Adrenal gland (tissue), 9 donors: ENCODE measurements at regions not wholly inside any gene's neighbourhood (a gene's known extent, or its start where the extent isn't known, plus 50 kb on each side); places are given as distances from the start of the nearest gene placed in this dataset.

Experiments
- DNase-seq, 7 donors: peaks; one replicate each; pipeline ENCODE4 v3.0.0-alpha.2; 2019 to 2020
- H3K27ac ChIP-seq, 5 donors: fragments of 200-600 bp; sonication (generic) in 4 of 5; 1 replicate in 3 of 5; 2 replicates in 2 of 5; pipeline versions ENCODE4 v1.5.1 to v1.8.0; 2016 to 2020; ENCODE audit warnings: mild to moderate bottlenecking in 1 of 5
- H3K27me3 ChIP-seq: fragments of 200-600 bp; 2 replicates; pipeline ENCODE4 v1.8.0; 2021
- H3K36me3 ChIP-seq, 2 donors: fragments of 200-600 bp; replicated peaks in 1 of 2; 1 replicate in 1 of 2; 2 replicates in 1 of 2; pipeline versions ENCODE4 v1.5.1 to v1.8.0; 2018 to 2022
- H3K4me1 ChIP-seq, 2 donors: fragments of 200-600 bp; replicated peaks in 1 of 2; 1 replicate in 1 of 2; 2 replicates in 1 of 2; pipeline versions ENCODE4 v1.5.1 to v1.8.0; 2018 to 2021
- H3K4me3 ChIP-seq, 4 donors: fragments of 200-600 bp; sonication (generic) in 3 of 4; one replicate each; pipeline ENCODE4 v1.5.1; 2016 to 2018
- H3K9me3 ChIP-seq, 3 donors: fragments of 200-600 bp; sonication (generic) in 1 of 3; replicated peaks in 1 of 3; 1 replicate in 2 of 3; 2 replicates in 1 of 3; pipeline versions ENCODE4 v1.5.1 to v1.8.0; 2016 to 2021
- POLR2A ChIP-seq, 2 donors: fragments of 450-650 bp; IDR thresholded peaks; one replicate each; pipeline ENCODE4 v1.6.1; 2017; ENCODE audit warnings: antibody characterized with exemption in 2 of 2, mild to moderate bottlenecking in 2 of 2, moderate library complexity in 1 of 2
- WGBS, 4 donors: extraction: QIAGEN DNeasy Blood & Tissue Kit in 2 of 4; methylation state at CpG; one replicate each; pipeline versions ENCODE4 v1.1.5 to v1.1.7; 2013 to 2017; 5-methylcytosine and 5-hydroxymethylcytosine counted together
- intact Hi-C, 2 donors: fragments of 100-400 bp; cut with DNase I; formaldehyde crosslinking; loops; one replicate each; pipeline versions ENCODE4 v1.14.1 to v1.15.0; 2022 to 2023
- TF ChIP-seq, protein P1 (sequence below), 6 experiments: fragments of 450-650 bp in 4 of 6; fragments of 200-600 bp in 2 of 6; sonication (generic) in 1 of 6; IDR thresholded peaks; 1 replicate in 5 of 6; 2 replicates in 1 of 6; pipeline versions ENCODE4 v1.5.1 to v1.8.0; 2016 to 2021; ENCODE audit warnings: antibody characterized with exemption in 6 of 6, mild to moderate bottlenecking in 2 of 6, moderate library complexity in 1 of 6
- donor health status: healthy with polysubstance abuse.
- donor health status: Bipolar disorder and iron deficiency.
- donor health status: DM: yes; HTN: yes; CAD: no.
- donor health status: DM: no; HTN: no; CAD: no.
- donor health status: DM: no; HTN: no; CAD: no.

- TF ChIP-seq, protein P1, sequence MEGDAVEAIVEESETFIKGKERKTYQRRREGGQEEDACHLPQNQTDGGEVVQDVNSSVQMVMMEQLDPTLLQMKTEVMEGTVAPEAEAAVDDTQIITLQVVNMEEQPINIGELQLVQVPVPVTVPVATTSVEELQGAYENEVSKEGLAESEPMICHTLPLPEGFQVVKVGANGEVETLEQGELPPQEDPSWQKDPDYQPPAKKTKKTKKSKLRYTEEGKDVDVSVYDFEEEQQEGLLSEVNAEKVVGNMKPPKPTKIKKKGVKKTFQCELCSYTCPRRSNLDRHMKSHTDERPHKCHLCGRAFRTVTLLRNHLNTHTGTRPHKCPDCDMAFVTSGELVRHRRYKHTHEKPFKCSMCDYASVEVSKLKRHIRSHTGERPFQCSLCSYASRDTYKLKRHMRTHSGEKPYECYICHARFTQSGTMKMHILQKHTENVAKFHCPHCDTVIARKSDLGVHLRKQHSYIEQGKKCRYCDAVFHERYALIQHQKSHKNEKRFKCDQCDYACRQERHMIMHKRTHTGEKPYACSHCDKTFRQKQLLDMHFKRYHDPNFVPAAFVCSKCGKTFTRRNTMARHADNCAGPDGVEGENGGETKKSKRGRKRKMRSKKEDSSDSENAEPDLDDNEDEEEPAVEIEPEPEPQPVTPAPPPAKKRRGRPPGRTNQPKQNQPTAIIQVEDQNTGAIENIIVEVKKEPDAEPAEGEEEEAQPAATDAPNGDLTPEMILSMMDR (IDR thresholded peaks at IDR 0.05) = no peak
- TF ChIP-seq POLR2A (IDR thresholded peaks at IDR 0.05) = no peak
These were observed 536.3 kb downstream of the TBC1D4 start for GRCh38 chr13:74945637-74946036.

GRCh38 chr13:74931698-74932433, 550.1 kb downstream of the TBC1D4 start:
- Histone ChIP-seq H3K4me1 (no peaks in the 10 kb centered on the region), H3K4me3 (no peak overlapping the region), H3K27ac (no peak overlapping the region), H3K36me3 (no peaks in the 10 kb centered on the region), H3K9me3 (no peaks in the 10 kb centered on the region), H3K27me3 (no peaks in the 10 kb centered on the region)
- TF ChIP-seq, protein P1 (IDR thresholded peaks at IDR 0.05) = no peak
- no peak for TF ChIP-seq POLR2A (IDR thresholded peaks at IDR 0.05)
- intact Hi-C loops = no loop called here
- no peak for DNase-seq

More at GRCh38 chr13:74945637-74946036, 536.3 kb downstream of the TBC1D4 start:
- no peak for DNase-seq
- intact Hi-C loops = no loop called here
- Histone ChIP-seq H3K36me3 (no peaks in the 10 kb centered on the region), H3K27ac (no peak overlapping the region), H3K4me1 (no peaks in the 10 kb centered on the region), H3K27me3 (no peaks in the 10 kb centered on the region), H3K9me3 (peaks cover 0 to 4% (median 0%) of the 10 kb centered on the region in 3 donors), H3K4me3 (no peak overlapping the region)
- 87 to 94% (median 92%) methylated on average over 2 of the region's 2 CpGs for WGBS, 4 donors

GRCh38 chr13:74930402-74931165, 551.4 kb downstream of the TBC1D4 start:
- DNase-seq = no peak
- no peaks in the 10 kb centered on the region for H3K9me3 ChIP-seq
- intact Hi-C loops = no loop called here
- no peaks in the 10 kb centered on the region for H3K4me1 ChIP-seq
- H3K36me3 ChIP-seq = no peaks in the 10 kb centered on the region
- H3K27me3 ChIP-seq = no peaks in the 10 kb centered on the region
- 70 to 76% (median 72%) methylated on average over 3 of the region's 3 CpGs for WGBS, 4 donors
- H3K27ac ChIP-seq = no peak overlapping the region
- H3K4me3 ChIP-seq = no peak overlapping the region
- no peak for TF ChIP-seq POLR2A (IDR thresholded peaks at IDR 0.05)
- TF ChIP-seq, protein P1 (IDR thresholded peaks at IDR 0.05) = no peak

DNA sequence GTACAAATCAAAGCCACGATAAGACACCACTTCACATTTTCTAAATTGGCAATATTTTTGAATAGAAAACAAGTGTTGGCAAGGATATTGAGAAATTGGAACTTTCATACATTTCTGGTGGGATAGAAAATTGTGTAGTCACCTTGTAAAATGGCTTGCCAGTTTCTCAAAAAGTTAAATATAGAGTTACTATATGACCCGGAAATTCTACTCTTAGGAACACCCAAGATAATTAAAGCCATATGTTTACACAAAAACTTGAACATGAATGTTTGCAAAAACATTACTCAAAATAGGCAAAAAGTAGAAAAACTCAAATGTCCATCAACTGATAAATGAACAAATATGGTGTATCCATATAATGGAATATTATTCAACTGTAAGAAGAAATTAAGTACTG, 552.5 kb downstream of the TBC1D4 start:
- Histone ChIP-seq H3K9me3 (no peaks in the 10 kb centered on the region), H3K4me1 (no peaks in the 10 kb centered on the region), H3K36me3 (no peaks in the 10 kb centered on the region), H3K4me3 (no peak overlapping the region), H3K27me3 (no peaks in the 10 kb centered on the region), H3K27ac (no peak overlapping the region)
- DNase-seq = no peak
- WGBS, 4 donors = 57 to 72% (median 66%) methylated on average over 2 of the region's 2 CpGs
- TF ChIP-seq, protein P1 (IDR thresholded peaks at IDR 0.05) = no peak
- TF ChIP-seq POLR2A (IDR thresholded peaks at IDR 0.05) = no peak
- intact Hi-C loops = no loop called here
